ENCODE measurements at regions not wholly inside any gene's neighbourhood (a gene's known extent, or its start where the extent isn't known, plus 50 kb on each side); places are given as distances from the start of the nearest gene placed in this dataset.

DNA sequence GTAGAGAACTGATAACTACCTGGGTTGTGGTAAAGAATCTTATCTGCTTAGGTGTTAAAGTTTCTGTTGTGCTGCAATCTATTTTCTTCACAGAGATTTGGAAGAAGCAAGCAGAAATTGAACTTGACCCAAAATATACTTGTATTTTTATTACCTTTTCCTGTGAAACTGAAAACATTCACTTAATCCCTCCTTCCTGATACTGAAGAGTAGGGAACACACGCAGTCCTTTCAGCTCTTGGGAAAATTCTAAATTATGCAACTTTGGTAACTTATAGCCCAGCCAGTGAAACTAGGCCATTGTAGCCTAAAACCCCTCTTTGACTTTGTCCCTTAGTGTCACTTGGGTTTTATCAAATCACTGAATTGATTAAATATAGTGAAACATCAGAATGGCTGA lies 128.4 kb upstream of the MEIS1 start:
- H3K27ac ChIP-seq (ENCODE audit: low read depth, low read length, poor library complexity, severe bottlenecking): peak overlapping the region; percentile 51
- intact Hi-C loops (cut with micrococcal nuclease; ENCODE audit: unreplicated experiment): no loop called here
- H3K36me3 ChIP-seq (ENCODE audit: insufficient read depth, low read length, poor library complexity, severe bottlenecking): no peaks in the 10 kb centered on the region
- peaks cover 1% of the 10 kb centered on the region for H3K9me3 ChIP-seq (ENCODE audit: low read depth, low read length, poor library complexity, severe bottlenecking)
- ChIA-PET CTCF (interaction anchor here (1.0 kb wide), 1 partner anchor 123 kb away, joined by 3 read pairs; no protein-coding TSS in a partner anchor), POLR2A (ENCODE audit: low non-redundant PET) (no interaction called here)
- TF ChIP-seq, protein P1, sequence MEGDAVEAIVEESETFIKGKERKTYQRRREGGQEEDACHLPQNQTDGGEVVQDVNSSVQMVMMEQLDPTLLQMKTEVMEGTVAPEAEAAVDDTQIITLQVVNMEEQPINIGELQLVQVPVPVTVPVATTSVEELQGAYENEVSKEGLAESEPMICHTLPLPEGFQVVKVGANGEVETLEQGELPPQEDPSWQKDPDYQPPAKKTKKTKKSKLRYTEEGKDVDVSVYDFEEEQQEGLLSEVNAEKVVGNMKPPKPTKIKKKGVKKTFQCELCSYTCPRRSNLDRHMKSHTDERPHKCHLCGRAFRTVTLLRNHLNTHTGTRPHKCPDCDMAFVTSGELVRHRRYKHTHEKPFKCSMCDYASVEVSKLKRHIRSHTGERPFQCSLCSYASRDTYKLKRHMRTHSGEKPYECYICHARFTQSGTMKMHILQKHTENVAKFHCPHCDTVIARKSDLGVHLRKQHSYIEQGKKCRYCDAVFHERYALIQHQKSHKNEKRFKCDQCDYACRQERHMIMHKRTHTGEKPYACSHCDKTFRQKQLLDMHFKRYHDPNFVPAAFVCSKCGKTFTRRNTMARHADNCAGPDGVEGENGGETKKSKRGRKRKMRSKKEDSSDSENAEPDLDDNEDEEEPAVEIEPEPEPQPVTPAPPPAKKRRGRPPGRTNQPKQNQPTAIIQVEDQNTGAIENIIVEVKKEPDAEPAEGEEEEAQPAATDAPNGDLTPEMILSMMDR (conservative IDR thresholded peaks at IDR 0.05; ENCODE audit: low read depth, low read length): no peak
- TF ChIP-seq EZH2 (IDR thresholded peaks at IDR 0.05; ENCODE audit: borderline replicate concordance, low read depth, low read length, poor library complexity, severe bottlenecking): no peak
- no TSS peak for BruUV-seq (replicated peaks)
- peaks cover 24% of the 10 kb centered on the region for H3K4me1 ChIP-seq (ENCODE audit: insufficient read depth, low read length, poor library complexity, severe bottlenecking)
- DNase-seq (ENCODE audit: low spot score): no peak
- H3K4me3 ChIP-seq (ENCODE audit: low read depth, low read length, poor library complexity, severe bottlenecking): no peak overlapping the region
- no peaks in the 10 kb centered on the region for H3K27me3 ChIP-seq (replicated peaks; ENCODE audit: insufficient read depth, low read depth, low read length, poor library complexity)

DNA sequence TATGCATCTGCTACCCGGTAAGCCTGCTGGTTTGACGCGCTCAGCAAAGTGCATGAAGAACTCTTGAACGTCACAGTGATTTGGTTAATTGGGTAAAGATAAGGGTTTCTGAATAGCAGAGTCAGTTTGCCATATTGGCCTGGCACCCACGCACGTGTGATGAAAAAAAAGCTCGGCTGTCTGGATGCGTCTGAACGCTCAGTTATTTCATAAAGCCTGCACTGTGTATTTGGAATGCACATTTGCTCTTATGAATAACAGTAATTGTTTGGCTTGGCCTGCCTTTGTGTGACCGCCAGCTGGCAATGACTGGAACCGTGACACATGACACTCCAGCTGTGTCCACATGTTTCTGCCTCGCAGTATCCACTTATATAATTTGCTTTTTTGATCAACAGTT lies 129.2 kb upstream of the MEIS1 start:
- H3K4me3 ChIP-seq (ENCODE audit: low read depth, low read length, poor library complexity, severe bottlenecking): no peak overlapping the region
- BruUV-seq (replicated peaks): no TSS peak

DNA sequence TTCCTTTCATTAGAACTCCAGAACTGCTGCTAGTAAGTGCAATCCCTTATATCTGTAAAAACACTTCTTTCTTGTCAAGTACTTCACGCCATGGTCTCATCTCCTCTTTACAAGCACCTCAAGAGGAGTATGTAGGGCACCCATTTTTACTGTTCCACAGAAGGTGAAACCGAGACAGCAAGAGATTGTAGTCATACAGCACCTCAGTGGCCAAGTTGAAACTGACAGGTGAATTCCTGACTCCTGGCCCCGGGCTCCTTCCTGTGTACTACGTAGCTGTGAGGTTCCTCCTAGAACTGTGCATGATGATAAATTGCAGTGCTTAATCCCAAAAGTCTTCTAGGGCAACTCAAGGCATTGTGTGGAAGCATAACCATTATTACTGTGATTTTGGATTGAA lies 131.5 kb upstream of the MEIS1 start:
- no TSS peak for BruUV-seq (replicated peaks)
- POLR2A ChIA-PET (ENCODE audit: low non-redundant PET): no interaction called here
- no peak for TF ChIP-seq EZH2 (IDR thresholded peaks at IDR 0.05; ENCODE audit: borderline replicate concordance, low read depth, low read length, poor library complexity, severe bottlenecking)
- TF ChIP-seq, protein P1 (conservative IDR thresholded peaks at IDR 0.05; ENCODE audit: low read depth, low read length): no peak

More for the DNA sequence above, 129.2 kb upstream of the MEIS1 start:
- ChIA-PET POLR2A (ENCODE audit: low non-redundant PET) (interaction anchor here (0.7 kb wide), 1 partner anchor 272 kb away, joined by 4 read pairs; no protein-coding TSS in a partner anchor), CTCF (no interaction called here)
- Histone ChIP-seq H3K27ac (ENCODE audit: low read depth, low read length, poor library complexity, severe bottlenecking) (peak overlapping the region; percentile 51), H3K27me3 (replicated peaks; ENCODE audit: insufficient read depth, low read depth, low read length, poor library complexity) (no peaks in the 10 kb centered on the region), H3K4me1 (ENCODE audit: insufficient read depth, low read length, poor library complexity, severe bottlenecking) (peaks cover 24% of the 10 kb centered on the region), H3K36me3 (ENCODE audit: insufficient read depth, low read length, poor library complexity, severe bottlenecking) (no peaks in the 10 kb centered on the region), H3K9me3 (ENCODE audit: low read depth, low read length, poor library complexity, severe bottlenecking) (no peaks in the 10 kb centered on the region)
- TF ChIP-seq, protein P1 (conservative IDR thresholded peaks at IDR 0.05; ENCODE audit: low read depth, low read length): no peak
- no peak for TF ChIP-seq EZH2 (IDR thresholded peaks at IDR 0.05; ENCODE audit: borderline replicate concordance, low read depth, low read length, poor library complexity, severe bottlenecking)
- peak; percentile 56 for DNase-seq (ENCODE audit: low spot score)
- intact Hi-C loops (cut with micrococcal nuclease; ENCODE audit: unreplicated experiment): no loop called here

More for the DNA sequence above, 131.5 kb upstream of the MEIS1 start:
- no peaks in the 10 kb centered on the region for H3K9me3 ChIP-seq (ENCODE audit: low read depth, low read length, poor library complexity, severe bottlenecking)
- H3K4me1 ChIP-seq (ENCODE audit: insufficient read depth, low read length, poor library complexity, severe bottlenecking): peaks cover 24% of the 10 kb centered on the region
- H3K36me3 ChIP-seq (ENCODE audit: insufficient read depth, low read length, poor library complexity, severe bottlenecking): no peaks in the 10 kb centered on the region
- DNase-seq (ENCODE audit: low spot score): no peak
- H3K27ac ChIP-seq (ENCODE audit: low read depth, low read length, poor library complexity, severe bottlenecking): no peak overlapping the region
- CTCF ChIA-PET: no interaction called here
- intact Hi-C loops (cut with micrococcal nuclease; ENCODE audit: unreplicated experiment): no loop called here
- no peak overlapping the region for H3K4me3 ChIP-seq (ENCODE audit: low read depth, low read length, poor library complexity, severe bottlenecking)
- no peaks in the 10 kb centered on the region for H3K27me3 ChIP-seq (replicated peaks; ENCODE audit: insufficient read depth, low read depth, low read length, poor library complexity)
